ENCODE measurements at regions not wholly inside any gene's neighbourhood (a gene's known extent, or its start where the extent isn't known, plus 50 kb on each side); places are given as distances from the start of the nearest gene placed in this dataset.

DNA sequence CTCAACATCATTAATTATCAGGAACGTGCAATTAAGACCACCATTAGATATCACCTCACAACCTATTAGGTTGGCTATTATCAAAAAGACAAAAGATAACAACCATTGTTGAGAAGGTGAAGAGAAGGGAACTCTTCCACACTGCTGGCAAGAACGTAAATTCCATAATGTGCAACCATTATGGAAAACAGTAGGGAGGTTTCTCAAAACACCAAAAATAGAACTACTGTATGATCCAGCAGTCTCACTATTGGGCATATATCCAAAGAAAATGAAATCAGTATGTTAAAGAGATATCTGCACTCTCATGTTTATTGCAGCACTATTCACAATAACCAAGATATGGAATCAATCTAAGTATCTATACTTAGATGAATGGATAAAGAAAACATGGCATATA, 51.6 kb upstream of the OR4E1 start:
- no TSS peak for BruUV-seq (replicated peaks)
- DNase-seq (ENCODE audit: low read depth, low spot score) = no peak
- CTCF ChIA-PET = interaction anchor here (2.2 to 2.6 kb wide), 2 partner anchors 9 to 14 kb away, joined by 9 to 36 read pairs; no protein-coding TSS in a partner anchor

More for the DNA sequence above, 51.6 kb upstream of the OR4E1 start:
- ChIA-PET RAD21 (ENCODE audit: low non-redundant PET in 1 of 2, low total read pairs in 2 of 2, uncharacterized antibody in 2 of 2, unreplicated experiment in 2 of 2) (no interaction called here), POLR2A (no interaction called here)
- H3K9me2 ChIP-seq (ENCODE audit: insufficient read depth) = no peaks in the 10 kb centered on the region
- H3K4me2 ChIP-seq (ENCODE audit: low read length) = no peak overlapping the region
- H3K9ac ChIP-seq (ENCODE audit: low read length) = no peak overlapping the region
- H4K20me1 ChIP-seq (ENCODE audit: insufficient read depth) = no peaks in the 10 kb centered on the region
- no peaks in the 10 kb centered on the region for H3K9me3 ChIP-seq (ENCODE audit: control insufficient read depth in 1 of 2, insufficient read depth in 1 of 2, low read depth in 1 of 2, low read length in 2 of 2)
- H3K27me3 ChIP-seq (ENCODE audit: insufficient read depth, low read length) = peaks cover 46% of the 10 kb centered on the region
- no peak overlapping the region for H3K4me3 ChIP-seq (replicated peaks in 1 of 2; ENCODE audit: low read depth in 1 of 2, low read length in 2 of 2)
- no peak for ATAC-seq
- no peak overlapping the region for H2AFZ ChIP-seq (ENCODE audit: low read depth, low read length, poor library complexity, severe bottlenecking)
- no peaks in the 10 kb centered on the region for H3K36me3 ChIP-seq (ENCODE audit: control insufficient read depth in 1 of 2, insufficient read depth in 2 of 2, low read length in 2 of 2)
- intact Hi-C loops (cut with micrococcal nuclease) = no loop called here
- no peaks in the 10 kb centered on the region for H3K79me2 ChIP-seq (ENCODE audit: insufficient read depth, low read length)
- H3K27ac ChIP-seq (ENCODE audit: low read depth, low read length) = no peak overlapping the region
- TF ChIP-seq RAD21 (IDR thresholded peaks at IDR 0.05; ENCODE audit: low read depth) (no peak), ZBTB33 (IDR thresholded peaks at IDR 0.05; ENCODE audit: extremely low read depth, insufficient replicate concordance, low read length) (no peak), FOSL1 (IDR thresholded peaks at IDR 0.05; ENCODE audit: low read depth) (no peak), ATF3 (IDR thresholded peaks at IDR 0.05) (no peak), ZFX (IDR thresholded peaks at IDR 0.05) (no peak), JUND (IDR thresholded peaks at IDR 0.05) (no peak)
- TF ChIP-seq, protein P1, sequence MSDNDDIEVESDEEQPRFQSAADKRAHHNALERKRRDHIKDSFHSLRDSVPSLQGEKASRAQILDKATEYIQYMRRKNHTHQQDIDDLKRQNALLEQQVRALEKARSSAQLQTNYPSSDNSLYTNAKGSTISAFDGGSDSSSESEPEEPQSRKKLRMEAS (IDR thresholded peaks at IDR 0.05) = no peak
- H3K4me1 ChIP-seq (ENCODE audit: control insufficient read depth in 1 of 2, insufficient read depth in 2 of 2, low read length in 2 of 2) = no peaks in the 10 kb centered on the region
